HCT116 (cell line): ENCODE measurements at regions not wholly inside any gene's neighbourhood (a gene's known extent, or its start where the extent isn't known, plus 50 kb on each side); places are given as distances from the start of the nearest gene placed in this dataset.

Experiments
- ATAC-seq: fragments of 200-7000 bp; cut with Tn5 transposase; 2 replicates; pipeline ENCODE4 v1.9.1; 2020; ENCODE audit warnings: mild to moderate bottlenecking, moderate library complexity
- BruUV-seq: library from RNA; stranded (reverse); fragments of 400-500 nt; replicated peaks from 2 replicates; lab custom pipeline; 2021; lab: Mats Ljungman, UMichigan
- CTCF ChIA-PET: fragments of 300-600 bp; sonication (Branson Sonifier 250); formaldehyde crosslinking; loops from one replicate; lab custom pipeline; 2021; ENCODE audit warnings: antibody characterized with exemption; lab: Charles Lee
- POLR2A ChIA-PET: fragments of 300-600, 350-600 bp; sonication (Branson Sonifier 250); formaldehyde crosslinking; loops from one replicate; lab custom pipeline; 2021; ENCODE audit warnings: antibody characterized with exemption; lab: Charles Lee
- RAD21 ChIA-PET, 2 experiments: fragments of 300-600 bp; sonication (Branson Sonifier 250); formaldehyde crosslinking; loops; one replicate each; lab custom pipeline; 2023; ENCODE audit warnings: low total read pairs in 2 of 2; ENCODE audit not compliant: uncharacterized antibody in 2 of 2, unreplicated experiment in 2 of 2, low non-redundant PET in 1 of 2; lab: Charles Lee
- DNase-seq: peaks from one replicate; pipeline ENCODE4 v3.0.0-alpha.2; 2010; ENCODE audit warnings: low read depth, low spot score
- H2AFZ ChIP-seq: fragments of 200-600 bp; shearing (Covaris generic), sonication (generic); 2 replicates; pipeline ENCODE4 v1.6.1; 2017; ENCODE audit warnings: low read depth, mixed run types, mixed read lengths, antibody characterized with exemption, low read length; ENCODE audit not compliant: poor library complexity, severe bottlenecking
- H3K27ac ChIP-seq: 2 replicates; pipeline ENCODE4 v1.5.1; 2012; ENCODE audit warnings: low read depth, low read length
- H3K27me3 ChIP-seq: fragments of 200-600 bp; sonication (generic); 2 replicates; pipeline ENCODE4 v1.6.1; 2016; ENCODE audit warnings: mixed run types, low read length, mixed read lengths; ENCODE audit not compliant: insufficient read depth
- H3K36me3 ChIP-seq, 2 experiments: fragments of 200-500 bp in 1 of 2; fragments of 200-600 bp in 1 of 2; sonication (Bioruptor generic) in 1 of 2; sonication (generic) in 1 of 2; 2 replicates each; pipeline versions ENCODE4 v1.5.1 to v1.6.1; 2014 to 2016; ENCODE audit warnings: low read length in 2 of 2, inconsistent platforms in 1 of 2, mixed read lengths in 1 of 2, mixed run types in 1 of 2; ENCODE audit not compliant: insufficient read depth in 2 of 2, control insufficient read depth in 1 of 2
- H3K4me1 ChIP-seq, 2 experiments: fragments of 200-600 bp in 1 of 2; sonication (generic) in 1 of 2; 2 replicates each; pipeline versions ENCODE4 v1.5.1 to v1.6.1; 2012 to 2017; ENCODE audit warnings: low read length in 2 of 2, inconsistent platforms in 1 of 2, mild to moderate bottlenecking in 1 of 2, mixed read lengths in 1 of 2, mixed run types in 1 of 2, moderate library complexity in 1 of 2; ENCODE audit not compliant: insufficient read depth in 2 of 2, control insufficient read depth in 1 of 2
- H3K4me2 ChIP-seq: fragments of 200-600 bp; sonication (generic); 2 replicates; pipeline ENCODE4 v1.6.1; 2017; ENCODE audit warnings: mixed run types, low read length, mixed read lengths
- H3K4me3 ChIP-seq, 2 experiments: fragments of 200-600 bp in 1 of 2; sonication (generic) in 1 of 2; replicated peaks in 1 of 2; 2 replicates each; pipeline ENCODE4 v1.5.1; 2011 to 2016; ENCODE audit warnings: low read length in 2 of 2, control low read depth in 1 of 2, low read depth in 1 of 2, mild to moderate bottlenecking in 1 of 2, mixed read lengths in 1 of 2, mixed run types in 1 of 2
- H3K79me2 ChIP-seq: fragments of 200-600 bp; sonication (generic); 2 replicates; pipeline ENCODE4 v1.6.1; 2017; ENCODE audit warnings: mild to moderate bottlenecking, mixed run types, low read length, moderate library complexity, mixed read lengths; ENCODE audit not compliant: insufficient read depth
- H3K9ac ChIP-seq: fragments of 200-600 bp; sonication (generic); 2 replicates; pipeline ENCODE4 v1.6.1; 2016; ENCODE audit warnings: low read length, mixed read lengths
- H3K9me2 ChIP-seq: fragments of 200-600 bp; sonication (generic), shearing (Covaris generic); 2 replicates; pipeline ENCODE4 v1.6.1; 2017; ENCODE audit warnings: mixed run types, mild to moderate bottlenecking, moderate library complexity; ENCODE audit not compliant: insufficient read depth
- H3K9me3 ChIP-seq, 2 experiments: fragments of 200-500 bp in 1 of 2; fragments of 200-600 bp in 1 of 2; sonication (Bioruptor generic) in 1 of 2; sonication (generic) in 1 of 2; 2 replicates each; pipeline ENCODE4 v1.6.1; 2014 to 2017; ENCODE audit warnings: low read length in 2 of 2, mixed read lengths in 2 of 2, inconsistent platforms in 1 of 2, low read depth in 1 of 2, mild to moderate bottlenecking in 1 of 2, mixed run types in 1 of 2, moderate library complexity in 1 of 2; ENCODE audit not compliant: control insufficient read depth in 1 of 2, insufficient read depth in 1 of 2
- H4K20me1 ChIP-seq: fragments of 200-600 bp; sonication (generic), shearing (Covaris generic); 2 replicates; pipeline ENCODE4 v1.6.1; 2017; ENCODE audit warnings: mixed run types, mild to moderate bottlenecking, moderate library complexity; ENCODE audit not compliant: insufficient read depth
- CTCF ChIP-seq, 3 experiments: fragments of 200-600 bp in 1 of 3; sonication (generic) in 1 of 3; IDR thresholded peaks in 2 of 3; conservative IDR thresholded peaks in 1 of 3; 2 replicates each; pipeline ENCODE4 v1.5.1; 2012 to 2017; ENCODE audit warnings: low read depth in 2 of 3, low read length in 2 of 3, antibody characterized with exemption in 1 of 3, borderline replicate concordance in 1 of 3, control low read depth in 1 of 3, mild to moderate bottlenecking in 1 of 3, mixed read lengths in 1 of 3, mixed run types in 1 of 3, moderate library complexity in 1 of 3; ENCODE audit not compliant: insufficient read depth in 1 of 3
- EGR1 ChIP-seq: IDR thresholded peaks from 2 replicates; pipeline ENCODE4 v1.6.1; 2012; ENCODE audit warnings: low read depth
- EZH2phosphoT487 ChIP-seq: fragments of 200-600 bp; IDR thresholded peaks from 2 replicates; pipeline ENCODE4 v1.6.1; 2018; ENCODE audit warnings: antibody characterized with exemption, borderline replicate concordance
- RAD21 ChIP-seq: IDR thresholded peaks from 2 replicates; pipeline ENCODE4 v1.6.1; 2012; ENCODE audit warnings: low read depth, mild to moderate bottlenecking
- ZFX ChIP-seq: fragments of 450-650 bp; IDR thresholded peaks from 2 replicates; pipeline ENCODE4 v1.6.1; 2017
- intact Hi-C: fragments of 100-400 bp; cut with micrococcal nuclease; formaldehyde crosslinking; loops from 2 replicates; pipeline ENCODE4 v1.10.0; 2022

- no peak for ATAC-seq
- Histone ChIP-seq H3K4me2 (no peak overlapping the region), H3K79me2 (no peaks in the 10 kb centered on the region), H2AFZ (no peak overlapping the region), H3K9me3 (no peaks in the 10 kb centered on the region), H3K36me3 (no peaks in the 10 kb centered on the region), H3K9ac (no peak overlapping the region), H3K9me2 (no peaks in the 10 kb centered on the region), H3K4me3 (no peak overlapping the region), H3K27me3 (no peaks in the 10 kb centered on the region)
- CTCF ChIA-PET, result no interaction called here
- intact Hi-C loops, result no loop called here
- no peak for DNase-seq
- no peak for TF ChIP-seq ZFX
- TF ChIP-seq EZH2phosphoT487, result no peak
- TF ChIP-seq, all 23 proteins: peak for 0
- no peak overlapping the region for H3K27ac ChIP-seq
- H4K20me1 ChIP-seq, result no peaks in the 10 kb centered on the region
- ChIA-PET POLR2A (no interaction called here), RAD21 (no interaction called here)
- BruUV-seq, result no TSS peak
- no peaks in the 10 kb centered on the region for H3K4me1 ChIP-seq
These were observed 830.6 kb downstream of the SLC4A3 start for GRCh38 chr2:220458051-220458450.

GRCh38 chr2:220460257-220460985 lies 833.0 kb downstream of the SLC4A3 start:
- Histone ChIP-seq H3K27me3 (no peaks in the 10 kb centered on the region), H3K9me3 (no peaks in the 10 kb centered on the region), H3K79me2 (no peaks in the 10 kb centered on the region), H2AFZ (no peak overlapping the region), H3K36me3 (no peaks in the 10 kb centered on the region), H3K9me2 (no peaks in the 10 kb centered on the region), H3K4me3 (no peak overlapping the region), H4K20me1 (no peaks in the 10 kb centered on the region), H3K9ac (no peak overlapping the region), H3K27ac (no peak overlapping the region)
- CTCF ChIA-PET, result no interaction called here
- RAD21 ChIA-PET, result no interaction called here
- DNase-seq (peak; percentile 6), ATAC-seq (peak; percentile 88)
- no TSS peak for BruUV-seq
- POLR2A ChIA-PET, result no interaction called here
- intact Hi-C loops, result no loop called here
- no peak for TF ChIP-seq EGR1
- no peak for TF ChIP-seq EZH2phosphoT487
- peak; percentile 5 to 56 (median 42); a peak in 4 of 6 replicates for TF ChIP-seq CTCF (IDR thresholded peaks at IDR 0.05 in 2 of 3, conservative IDR thresholded peaks at IDR 0.05 in 1 of 3; ENCODE audit: borderline replicate concordance in 1 of 3, insufficient read depth in 1 of 3, low read depth in 2 of 3, low read length in 2 of 3)
- TF ChIP-seq RAD21, result peak; percentile 27; the same call in 1 of the 2 replicates
- TF ChIP-seq, all 23 proteins: peak for 2
- Histone ChIP-seq H3K4me1 (no peaks in the 10 kb centered on the region), H3K4me2 (no peak overlapping the region)
